GM18520 (cell line): ENCODE measurements at regions not wholly inside any gene's neighbourhood (a gene's known extent, or its start where the extent isn't known, plus 50 kb on each side); places are given as distances from the start of the nearest gene placed in this dataset.
"Not testable (repeated sequence)": the region's sequence is repeated elsewhere in the genome, so short reads cannot be mapped to it uniquely, and the experiment has no call there.

Experiments used
- ATAC-seq: cut with Tn5 transposase; IDR thresholded peaks from one replicate; pipeline ENCODE4 v1.9.1; 2021; ENCODE audit not compliant: unreplicated experiment

- ATAC-seq = no peak
Observed at GRCh38 chr4:175273995-175274753, 356.0 kb downstream of the ADAM29 start.

DNA sequence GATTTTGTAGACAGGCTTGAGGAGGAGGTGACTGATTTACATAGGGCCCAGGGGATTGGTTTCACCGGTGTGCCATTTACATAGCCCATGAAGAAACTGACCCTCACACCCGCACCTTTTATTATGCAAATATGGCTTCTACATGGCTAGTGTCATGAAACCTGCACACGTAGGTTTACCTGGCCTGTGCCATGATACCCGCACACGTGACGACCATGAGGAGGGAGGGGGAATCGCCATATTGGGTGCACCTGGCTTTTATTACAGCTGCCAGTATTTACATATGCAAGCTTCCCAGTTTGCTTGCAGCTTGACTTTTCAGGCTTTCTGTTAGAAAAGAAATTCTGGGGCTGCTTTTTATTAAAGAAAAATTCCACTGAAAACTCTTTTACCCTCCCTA, 359.7 kb downstream of the ADAM29 start:
- no peak for ATAC-seq

DNA sequence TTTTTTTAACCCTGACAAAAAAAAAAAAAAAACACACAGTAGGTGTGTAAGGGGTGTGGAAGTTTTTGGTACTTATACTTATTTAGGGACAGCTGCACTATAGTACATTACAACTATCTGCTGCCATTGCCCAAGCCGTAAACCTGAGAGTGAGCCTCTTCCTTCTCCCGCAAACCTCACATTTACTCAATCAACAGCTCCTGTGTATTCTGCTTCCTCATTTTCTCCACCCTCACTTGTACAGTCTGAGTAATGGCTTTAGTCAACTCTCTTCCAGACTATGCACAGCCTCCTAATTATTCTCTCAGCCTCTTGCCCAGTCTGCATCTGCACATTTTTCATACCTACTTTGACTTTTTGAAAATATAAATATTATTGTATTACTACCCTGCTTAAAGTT, 362.0 kb downstream of the ADAM29 start:
- no peak for ATAC-seq

DNA sequence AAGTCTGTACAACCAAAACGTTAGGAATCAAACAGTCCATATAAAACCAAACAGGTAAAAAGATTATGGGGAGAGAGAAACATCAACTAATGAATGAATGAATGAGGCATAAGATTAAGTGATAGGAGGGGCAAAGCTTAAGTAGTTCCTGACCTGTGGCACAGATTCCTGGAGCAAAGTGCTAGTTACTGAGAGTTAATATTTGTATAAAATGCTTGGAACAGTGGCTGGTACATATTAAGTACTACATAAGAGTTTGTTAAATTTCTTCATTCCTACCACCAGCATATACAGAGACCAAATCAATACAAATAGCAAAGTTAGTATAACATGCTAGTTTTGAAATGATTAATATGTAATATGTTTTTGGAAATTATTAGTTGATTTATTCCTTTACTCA, 363.7 kb downstream of the ADAM29 start:
- ATAC-seq = no peak

GRCh38 chr4:175282407-175282806, 364.2 kb downstream of the ADAM29 start:
- ATAC-seq = no peak

DNA sequence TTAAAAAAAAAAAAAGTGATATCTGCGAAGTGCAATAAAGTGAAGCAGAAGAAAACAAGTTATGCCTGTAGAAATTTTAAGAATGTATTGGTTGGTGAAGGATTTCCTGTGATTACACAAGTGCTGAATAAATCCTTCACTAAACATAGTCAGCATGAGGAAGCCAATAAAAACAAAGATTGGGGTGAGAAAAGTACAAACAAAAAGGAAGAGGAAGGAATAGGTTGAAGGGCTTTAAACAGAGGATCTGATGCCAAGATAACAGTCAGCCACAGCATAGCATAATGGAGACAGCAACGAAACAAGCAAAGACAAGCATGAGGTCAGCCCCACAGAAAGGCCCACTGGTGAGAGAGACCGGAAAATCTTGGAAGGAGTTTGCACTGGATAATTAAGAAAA, 372.2 kb downstream of the ADAM29 start:
- no peak for ATAC-seq

DNA sequence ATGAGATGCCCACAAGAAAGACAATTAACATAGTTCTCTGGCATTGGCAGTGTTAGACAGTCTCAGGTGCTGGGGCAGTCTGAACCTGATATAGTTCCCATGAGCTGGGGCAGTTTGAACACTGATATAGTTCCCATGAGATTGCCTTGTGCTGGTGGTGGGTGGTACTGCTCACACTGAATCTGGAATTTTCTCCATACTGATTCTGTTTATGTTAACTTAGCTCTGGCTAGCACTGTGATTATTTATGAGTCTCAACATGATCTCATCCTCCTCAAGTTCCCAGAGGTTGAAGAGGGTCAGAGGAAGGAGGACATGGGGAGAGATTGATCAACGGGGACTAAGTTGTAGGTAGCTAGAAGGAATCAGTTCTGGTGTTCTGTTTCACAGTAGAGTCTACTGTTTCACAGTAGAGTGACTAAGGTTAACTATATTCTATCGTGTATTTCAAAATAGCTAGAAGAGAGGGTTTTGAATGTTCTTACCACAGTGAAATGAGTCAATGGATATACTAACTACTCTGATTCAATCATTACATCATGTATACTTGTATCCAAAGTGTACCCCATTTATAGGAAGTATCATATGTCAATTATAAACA, 379.9 kb downstream of the ADAM29 start:
- ATAC-seq = no peak

- ATAC-seq = no peak
Observed at GRCh38 chr4:175306436-175306835, 388.3 kb downstream of the ADAM29 start.

- no peak for ATAC-seq
Observed at GRCh38 chr4:175307326-175307725, 389.2 kb downstream of the ADAM29 start.

DNA sequence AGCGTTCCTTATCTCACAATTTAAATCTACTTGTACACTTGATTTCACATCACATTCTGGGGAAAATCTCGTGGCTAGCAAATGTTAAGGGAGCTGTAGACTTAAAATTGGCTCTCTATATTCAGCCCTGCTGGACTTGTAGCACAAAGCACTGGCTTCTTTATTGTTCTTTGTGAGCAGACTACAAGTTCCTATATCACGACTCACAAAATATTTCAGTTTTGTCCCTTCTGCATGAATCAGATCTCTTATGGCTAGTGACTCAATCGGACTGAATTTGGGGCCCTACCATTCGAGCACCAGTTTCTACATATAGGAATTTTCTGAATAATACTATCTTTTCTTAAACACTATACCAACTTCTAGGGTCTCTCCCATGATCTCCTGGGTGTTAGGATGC, 390.1 kb downstream of the ADAM29 start:
- ATAC-seq = no peak

GRCh38 chr4:175309041-175309440, 390.9 kb downstream of the ADAM29 start:
- ATAC-seq = no peak

GRCh38 chr4:175325230-175325629, 407.1 kb downstream of the ADAM29 start:
- ATAC-seq = no peak

DNA sequence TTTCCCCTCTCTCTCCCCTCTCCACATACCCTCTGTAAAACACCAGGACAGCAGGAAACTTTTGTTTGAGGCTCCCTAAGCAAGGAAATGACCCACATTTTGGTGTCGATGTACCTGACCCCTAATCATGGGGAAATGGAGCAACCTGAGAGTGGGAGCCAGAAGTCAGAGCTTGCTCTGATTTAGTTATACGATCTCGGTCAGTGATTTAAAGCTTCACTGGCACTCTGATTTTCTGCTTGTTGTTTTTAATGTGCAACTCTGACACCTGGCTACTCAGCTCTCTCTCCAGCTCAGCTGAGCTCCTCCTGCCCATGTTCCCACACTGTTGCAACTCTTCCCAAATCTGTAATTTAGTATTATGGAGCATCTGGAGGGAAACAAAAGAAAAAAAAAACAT, 408.6 kb downstream of the ADAM29 start:
- no peak for ATAC-seq

- ATAC-seq = no peak
Observed at GRCh38 chr4:175330236-175330635, 412.1 kb downstream of the ADAM29 start.

GRCh38 chr4:175330652-175331051, 412.5 kb downstream of the ADAM29 start:
- ATAC-seq = no peak

- ATAC-seq = no peak
Observed at GRCh38 chr4:175335331-175335730, 417.2 kb downstream of the ADAM29 start.

DNA sequence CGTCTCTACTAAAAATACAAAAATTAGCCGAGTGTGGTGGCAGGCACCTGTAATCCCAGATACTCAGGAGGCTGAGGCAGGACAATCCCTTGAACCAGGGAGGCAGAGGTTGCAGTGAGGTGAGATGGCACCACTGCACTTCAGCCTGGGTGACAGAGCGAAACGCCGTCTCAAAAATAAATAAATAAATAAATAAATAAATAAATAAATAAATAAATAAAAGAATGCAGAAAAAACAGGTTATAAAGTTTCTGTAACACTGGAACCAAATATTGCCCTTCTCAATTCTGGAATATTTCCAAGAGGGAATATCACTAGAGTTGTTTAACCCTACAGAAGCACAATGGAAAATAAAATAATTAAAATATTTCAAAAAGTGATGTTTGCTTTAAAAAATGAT, 418.4 kb downstream of the ADAM29 start:
- ATAC-seq = not testable (repeated sequence)

DNA sequence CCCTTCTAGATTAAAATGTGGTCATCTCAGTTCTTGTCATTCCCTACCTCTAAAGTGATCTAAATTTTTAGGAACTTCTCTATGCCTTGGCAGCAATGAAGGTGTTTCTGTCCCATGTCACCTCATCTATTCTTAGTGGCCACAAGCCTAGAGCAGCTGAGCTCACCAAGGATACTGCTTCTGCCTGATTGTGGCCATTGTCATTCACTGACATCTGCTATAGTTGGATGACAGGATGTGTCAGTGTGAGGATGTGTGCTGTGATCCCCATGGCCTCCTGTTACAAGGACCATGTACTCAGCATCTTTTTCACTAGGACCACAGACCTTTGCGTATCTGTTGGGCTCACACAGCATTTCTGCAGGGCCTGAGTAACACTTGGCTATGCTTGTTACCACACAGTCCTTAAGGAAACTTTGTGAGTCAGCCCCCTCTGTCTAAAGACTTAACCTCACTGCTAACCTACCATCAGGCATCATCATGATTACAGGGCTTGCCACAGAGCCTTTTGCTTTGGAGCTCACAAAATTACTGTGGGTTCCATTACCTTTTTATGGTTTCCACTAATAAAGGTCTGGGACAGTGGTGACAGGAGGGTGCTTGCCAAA, 421.0 kb downstream of the ADAM29 start:
- no peak for ATAC-seq

DNA sequence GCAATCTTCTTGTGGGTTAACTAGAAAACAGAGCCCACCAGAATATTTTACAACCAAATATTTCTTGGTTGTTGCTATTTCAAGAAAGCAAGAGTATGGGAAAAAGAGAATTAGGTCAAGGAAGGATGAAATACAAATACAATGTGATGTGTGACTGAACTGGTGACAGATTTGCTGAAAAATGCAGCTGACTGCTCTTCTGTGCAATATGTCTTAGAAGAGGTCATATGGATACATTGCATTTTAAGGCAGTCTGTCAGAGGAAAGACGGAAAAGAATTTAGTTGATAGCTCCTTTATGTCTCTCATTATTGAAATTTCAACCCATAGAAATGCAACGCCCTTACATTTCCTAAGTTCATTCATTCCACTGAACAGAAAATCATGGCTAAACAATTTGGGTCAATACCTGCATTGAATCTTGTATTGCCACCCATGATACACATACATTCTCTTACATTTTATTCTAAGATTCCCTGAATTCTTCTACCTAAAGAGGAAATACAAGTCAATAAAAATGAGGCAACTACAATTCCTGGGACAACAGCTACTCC, 423.1 kb downstream of the ADAM29 start:
- ATAC-seq = no peak

DNA sequence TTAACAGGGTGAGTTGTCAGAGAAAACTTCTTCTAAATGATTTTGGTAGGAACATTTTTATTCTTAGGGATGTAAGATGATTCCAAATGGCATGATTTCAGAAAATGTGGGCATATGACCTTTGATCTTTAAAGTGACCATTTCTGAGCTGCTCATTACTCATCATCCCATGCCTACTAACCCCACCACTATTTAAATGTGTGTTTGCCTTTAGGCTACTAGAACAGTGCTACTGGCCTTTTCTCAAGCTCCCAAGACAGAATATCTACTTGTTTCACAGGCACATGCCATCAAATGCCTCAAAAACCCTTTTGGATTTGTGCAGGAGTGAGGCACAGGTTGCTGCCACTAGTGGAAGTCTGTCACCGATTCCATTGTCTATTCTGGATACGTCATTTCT, 428.2 kb downstream of the ADAM29 start:
- ATAC-seq = no peak

DNA sequence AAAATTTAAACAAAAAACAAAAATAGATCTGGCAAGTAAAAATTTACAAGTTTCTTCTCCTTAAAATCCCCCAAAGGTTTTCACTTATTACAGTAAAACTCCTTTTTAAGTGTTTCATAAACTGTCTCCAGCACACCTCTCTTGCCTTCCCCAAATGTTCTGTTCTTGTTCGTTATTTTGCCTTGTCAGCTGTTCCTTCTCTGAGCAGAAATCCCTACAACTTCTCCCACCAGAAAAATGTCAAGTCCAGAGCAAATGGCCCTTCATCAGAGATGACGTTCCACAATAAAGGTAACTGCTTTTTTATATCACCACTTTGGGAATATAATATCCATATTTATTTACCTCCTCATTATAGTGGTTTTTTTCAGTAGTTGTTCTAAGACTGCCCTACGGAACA, 432.1 kb downstream of the ADAM29 start:
- ATAC-seq = no peak

DNA sequence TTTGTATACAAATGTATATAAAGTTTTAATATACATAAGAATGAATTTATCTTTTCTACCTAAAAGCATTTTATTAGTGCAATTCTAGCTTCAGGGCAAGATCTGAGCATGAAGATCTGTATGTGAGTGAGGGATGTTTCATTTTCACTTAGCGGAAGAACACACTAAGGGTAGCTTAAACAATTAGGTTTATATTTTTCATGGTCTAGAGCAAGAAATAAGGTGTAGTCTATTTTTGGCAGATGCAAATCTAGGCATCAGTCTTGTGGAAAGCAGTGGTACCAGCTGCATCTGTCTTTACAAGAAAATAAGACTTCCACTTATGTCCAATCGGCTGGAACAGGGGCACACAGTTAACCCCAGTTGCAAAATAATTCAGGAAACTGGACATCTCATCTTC, 433.3 kb downstream of the ADAM29 start:
- ATAC-seq = no peak
